SK-N-SH treated with all-trans-retinoic acid at 6 μM for 48 hours (cell line): ENCODE measurements at regions not wholly inside any gene's neighbourhood (a gene's known extent, or its start where the extent isn't known, plus 50 kb on each side); places are given as distances from the start of the nearest gene placed in this dataset.

Experiments
- ATAC-seq: fragments of 200-7000 bp; cut with Tn5 transposase; 3 replicates; pipeline ENCODE4 v1.9.1; 2020; ENCODE audit warnings: mild to moderate bottlenecking, moderate library complexity
- ARNTL ChIP-seq: fragments of 450-650 bp; formaldehyde crosslinking; IDR thresholded peaks from 2 replicates; pipeline ENCODE4 v1.5.0; 2020; ENCODE audit warnings: low read depth, mild to moderate bottlenecking, moderate library complexity, borderline replicate concordance
- BACH2 ChIP-seq: fragments of 250-450 bp; sonication (Bioruptor Pico); IDR thresholded peaks from 2 replicates; pipeline ENCODE4 v1.9.0; 2021; ENCODE audit warnings: mild to moderate bottlenecking, borderline replicate concordance
- CSDC2 ChIP-seq: fragments of 250-450 bp; sonication (Bioruptor Pico); IDR thresholded peaks from 2 replicates; pipeline ENCODE4 v1.5.0; 2020; ENCODE audit warnings: mild to moderate bottlenecking, moderate library complexity
- CSRNP3 ChIP-seq: fragments of 250-450 bp; sonication (Bioruptor Pico); IDR thresholded peaks from 2 replicates; pipeline ENCODE4 v1.5.1; 2021; ENCODE audit warnings: mild to moderate bottlenecking, moderate library complexity
- ESRRG ChIP-seq: fragments of 250-450 bp; sonication (Bioruptor Pico); IDR thresholded peaks from 2 replicates; pipeline ENCODE4 v1.6.1; 2021; ENCODE audit warnings: mild to moderate bottlenecking
- GLIS3 ChIP-seq: fragments of 250-450 bp; sonication (Bioruptor Pico); IDR thresholded peaks from 2 replicates; pipeline ENCODE4 v1.5.0; 2020; ENCODE audit warnings: mild to moderate bottlenecking, moderate library complexity
- ISL1 ChIP-seq: fragments of 250-450 bp; sonication (Bioruptor Pico); IDR thresholded peaks from 2 replicates; pipeline ENCODE4 v2.1.2; 2022; ENCODE audit warnings: mild to moderate bottlenecking, moderate library complexity
- PATZ1 ChIP-seq: fragments of 250-450 bp; sonication (Bioruptor Pico); IDR thresholded peaks from 2 replicates; pipeline ENCODE4 v1.8.0; 2020; ENCODE audit warnings: mild to moderate bottlenecking, moderate library complexity, borderline replicate concordance
- PPARA ChIP-seq: fragments of 250-450 bp; sonication (Bioruptor Pico); IDR thresholded peaks from 2 replicates; pipeline ENCODE4 v1.5.0; 2020; ENCODE audit warnings: mild to moderate bottlenecking, borderline replicate concordance
- RARB ChIP-seq: fragments of 250-450 bp; sonication (Bioruptor Pico); IDR thresholded peaks from 2 replicates; pipeline ENCODE4 v1.8.0; 2021; ENCODE audit warnings: mild to moderate bottlenecking, moderate library complexity
- SNAI2 ChIP-seq: fragments of 250-450 bp; sonication (Bioruptor Pico); IDR thresholded peaks from 2 replicates; pipeline ENCODE4 v1.5.0; 2020; ENCODE audit warnings: mild to moderate bottlenecking, moderate library complexity
- TCF4 ChIP-seq: fragments of 250-450 bp; sonication (Bioruptor Pico); IDR thresholded peaks from 2 replicates; pipeline ENCODE4 v1.8.0; 2021; ENCODE audit warnings: mild to moderate bottlenecking, moderate library complexity, borderline replicate concordance
- TOX ChIP-seq: fragments of 250-450 bp; sonication (Bioruptor Pico); IDR thresholded peaks from 2 replicates; pipeline ENCODE4 v1.8.0; 2021; ENCODE audit warnings: mild to moderate bottlenecking, moderate library complexity, borderline replicate concordance
- TSHZ2 ChIP-seq: fragments of 250-450 bp; sonication (Bioruptor Pico); IDR thresholded peaks from 2 replicates; pipeline ENCODE4 v1.5.0; 2020; ENCODE audit warnings: mild to moderate bottlenecking, moderate library complexity
- ZC3H10 ChIP-seq: fragments of 250-450 bp; sonication (Bioruptor Pico); IDR thresholded peaks from 2 replicates; pipeline ENCODE4 v1.5.1; 2021; ENCODE audit warnings: mild to moderate bottlenecking, moderate library complexity
- ZFP3 ChIP-seq: fragments of 250-450 bp; sonication (Bioruptor Pico); IDR thresholded peaks from 2 replicates; pipeline ENCODE4 v1.5.0; 2020; ENCODE audit warnings: mild to moderate bottlenecking, moderate library complexity
- ZFP30 ChIP-seq: fragments of 450-650 bp; formaldehyde crosslinking; IDR thresholded peaks from 2 replicates; pipeline ENCODE4 v1.5.0; 2022; ENCODE audit warnings: mild to moderate bottlenecking, moderate library complexity
- ZNF565 ChIP-seq: fragments of 450-650 bp; formaldehyde crosslinking; conservative IDR thresholded peaks from 2 replicates; pipeline ENCODE4 v1.5.0; 2020; ENCODE audit warnings: low read depth, mild to moderate bottlenecking, moderate library complexity
- ZNF70 ChIP-seq: fragments of 450-650 bp; formaldehyde crosslinking; IDR thresholded peaks from 2 replicates; pipeline ENCODE4 v1.5.0; 2020; ENCODE audit warnings: mild to moderate bottlenecking, moderate library complexity
- ZNF8 ChIP-seq: fragments of 450-650 bp; formaldehyde crosslinking; IDR thresholded peaks from 2 replicates; pipeline ENCODE4 v1.5.0; 2020; ENCODE audit warnings: mild to moderate bottlenecking, moderate library complexity
- TF ChIP-seq, protein P1 (sequence below): fragments of 250-450 bp; sonication (Bioruptor Pico); IDR thresholded peaks from 2 replicates; pipeline ENCODE4 v1.8.0; 2021; ENCODE audit warnings: low read depth, mild to moderate bottlenecking, moderate library complexity, borderline replicate concordance

- ATAC-seq, result no peak
- TF ChIP-seq ESRRG (CRISPR knock-in tag) (no peak), ZNF70 (CRISPR knock-in tag) (no peak), PATZ1 (CRISPR knock-in tag) (no peak), ISL1 (no peak), TOX (no peak), BACH2 (CRISPR knock-in tag) (no peak), GLIS3 (CRISPR knock-in tag) (no peak), RARB (CRISPR knock-in tag) (no peak), CSDC2 (no peak)
- TF ChIP-seq, protein P1, sequence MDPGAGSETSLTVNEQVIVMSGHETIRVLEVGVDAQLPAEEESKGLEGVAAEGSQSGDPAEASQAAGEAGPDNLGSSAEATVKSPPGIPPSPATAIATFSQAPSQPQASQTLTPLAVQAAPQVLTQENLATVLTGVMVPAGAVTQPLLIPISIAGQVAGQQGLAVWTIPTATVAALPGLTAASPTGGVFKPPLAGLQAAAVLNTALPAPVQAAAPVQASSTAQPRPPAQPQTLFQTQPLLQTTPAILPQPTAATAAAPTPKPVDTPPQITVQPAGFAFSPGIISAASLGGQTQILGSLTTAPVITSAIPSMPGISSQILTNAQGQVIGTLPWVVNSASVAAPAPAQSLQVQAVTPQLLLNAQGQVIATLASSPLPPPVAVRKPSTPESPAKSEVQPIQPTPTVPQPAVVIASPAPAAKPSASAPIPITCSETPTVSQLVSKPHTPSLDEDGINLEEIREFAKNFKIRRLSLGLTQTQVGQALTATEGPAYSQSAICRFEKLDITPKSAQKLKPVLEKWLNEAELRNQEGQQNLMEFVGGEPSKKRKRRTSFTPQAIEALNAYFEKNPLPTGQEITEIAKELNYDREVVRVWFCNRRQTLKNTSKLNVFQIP (CRISPR knock-in tag), result no peak
These were observed 132.4 kb upstream of the APCDD1 start for GRCh38 chr18:10322004-10322403.

- ATAC-seq, result no peak
- TF ChIP-seq ZC3H10 (CRISPR knock-in tag) (no peak), ZFP30 (CRISPR knock-in tag) (no peak)
These were observed 132.0 kb upstream of the APCDD1 start for GRCh38 chr18:10322435-10322834.

DNA sequence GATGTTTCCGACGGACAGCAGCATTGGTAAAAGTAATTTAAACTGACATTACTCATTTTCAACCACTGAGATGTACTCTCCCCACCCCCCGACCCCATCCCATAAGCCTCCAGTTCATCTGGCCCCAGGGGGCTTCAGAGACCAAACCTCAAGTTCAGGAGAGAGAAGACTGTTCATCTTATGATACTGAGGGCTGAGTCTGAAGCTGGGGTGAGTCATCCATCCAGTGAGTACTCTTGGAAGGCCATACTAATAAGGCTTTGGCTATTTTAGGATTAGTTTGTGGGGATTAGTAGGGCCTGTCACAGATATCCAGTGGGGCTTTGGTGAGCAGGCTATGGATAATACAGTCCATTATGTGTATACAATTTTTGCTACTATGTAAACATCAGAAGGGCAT lies 125.3 kb upstream of the APCDD1 start:
- no peak for TF ChIP-seq ZFP30 (CRISPR knock-in tag)
- no peak for TF ChIP-seq GLIS3 (CRISPR knock-in tag)
- no peak for TF ChIP-seq SNAI2 (CRISPR knock-in tag)
- TF ChIP-seq PATZ1 (CRISPR knock-in tag), result no peak
- no peak for TF ChIP-seq ZNF70 (CRISPR knock-in tag)
- no peak for TF ChIP-seq ARNTL (CRISPR knock-in tag)
- TF ChIP-seq ZFP3 (CRISPR knock-in tag), result no peak

GRCh38 chr18:10330428-10330827 lies 124.0 kb upstream of the APCDD1 start:
- TF ChIP-seq ISL1 (no peak), BACH2 (CRISPR knock-in tag) (no peak), ZNF8 (CRISPR knock-in tag) (no peak), TCF4 (CRISPR knock-in tag) (no peak), ZNF565 (no peak), ZNF70 (CRISPR knock-in tag) (no peak), TOX (no peak), CSDC2 (no peak), TSHZ2 (CRISPR knock-in tag) (no peak), PPARA (CRISPR knock-in tag) (no peak), ARNTL (CRISPR knock-in tag) (no peak), RARB (CRISPR knock-in tag) (no peak), CSRNP3 (CRISPR knock-in tag) (no peak), ZC3H10 (CRISPR knock-in tag) (no peak), SNAI2 (CRISPR knock-in tag) (no peak)
- TF ChIP-seq, protein P1 (CRISPR knock-in tag), result no peak
- ATAC-seq, result no peak

More for the DNA sequence above, 125.3 kb upstream of the APCDD1 start:
- no peak for ATAC-seq
